GM19328 (cell line): ENCODE measurements at regions not wholly inside any gene's neighbourhood (a gene's known extent, or its start where the extent isn't known, plus 50 kb on each side); places are given as distances from the start of the nearest gene placed in this dataset.

Source experiments
- ATAC-seq: cut with Tn5 transposase; IDR thresholded peaks from one replicate; pipeline ENCODE4 v1.9.1; 2021; ENCODE audit warnings: mild to moderate bottlenecking, moderate library complexity; ENCODE audit not compliant: unreplicated experiment

GRCh38 chr15:97712530-97712929, 248.0 kb upstream of the ARRDC4 start:
- ATAC-seq, result no peak

GRCh38 chr15:97717806-97718205, 242.7 kb upstream of the ARRDC4 start:
- ATAC-seq, result no peak

- no peak for ATAC-seq
Measured at GRCh38 chr15:97718509-97718908, 242.0 kb upstream of the ARRDC4 start.

- ATAC-seq, result no peak
Measured at GRCh38 chr15:97728791-97729190, 231.7 kb upstream of the ARRDC4 start.

- ATAC-seq, result no peak
Measured at GRCh38 chr15:97729270-97729669, 231.2 kb upstream of the ARRDC4 start.

- ATAC-seq, result no peak
Measured at GRCh38 chr15:97730315-97730714, 230.2 kb upstream of the ARRDC4 start.

GRCh38 chr15:97731859-97732258, 228.6 kb upstream of the ARRDC4 start:
- ATAC-seq, result no peak

GRCh38 chr15:97733373-97733772, 227.1 kb upstream of the ARRDC4 start:
- ATAC-seq, result no peak

- no peak for ATAC-seq
Measured at GRCh38 chr15:97736748-97737147, 223.8 kb upstream of the ARRDC4 start.

GRCh38 chr15:97745481-97746071, 214.9 kb upstream of the ARRDC4 start:
- no peak for ATAC-seq

GRCh38 chr15:97747342-97747741, 213.2 kb upstream of the ARRDC4 start:
- no peak for ATAC-seq

GRCh38 chr15:97748576-97748975, 211.9 kb upstream of the ARRDC4 start:
- ATAC-seq, result no peak

- no peak for ATAC-seq
Measured at GRCh38 chr15:97750060-97750459, 210.4 kb upstream of the ARRDC4 start.

GRCh38 chr15:97755726-97756125, 204.8 kb upstream of the ARRDC4 start:
- no peak for ATAC-seq

GRCh38 chr15:97759363-97759762, 201.1 kb upstream of the ARRDC4 start:
- no peak for ATAC-seq

- ATAC-seq, result no peak
Measured at GRCh38 chr15:97761110-97761509, 199.4 kb upstream of the ARRDC4 start.

- ATAC-seq, result no peak
Measured at GRCh38 chr15:97783240-97783639, 177.3 kb upstream of the ARRDC4 start.

- ATAC-seq, result no peak
Measured at GRCh38 chr15:97786741-97787140, 173.8 kb upstream of the ARRDC4 start.

GRCh38 chr15:97790180-97790579, 170.3 kb upstream of the ARRDC4 start:
- no peak for ATAC-seq

- no peak for ATAC-seq
Measured at GRCh38 chr15:97791824-97792792, 168.4 kb upstream of the ARRDC4 start.

GRCh38 chr15:97804950-97805349, 155.6 kb upstream of the ARRDC4 start:
- no peak for ATAC-seq

- ATAC-seq, result no peak
Measured at GRCh38 chr15:97806766-97807165, 153.7 kb upstream of the ARRDC4 start.
